ENCODE measurements at regions not wholly inside any gene's neighbourhood (a gene's known extent, or its start where the extent isn't known, plus 50 kb on each side); places are given as distances from the start of the nearest gene placed in this dataset.
A peak's percentile ranks its signal among the peaks of the same experiment; 100 is the strongest.

DNA sequence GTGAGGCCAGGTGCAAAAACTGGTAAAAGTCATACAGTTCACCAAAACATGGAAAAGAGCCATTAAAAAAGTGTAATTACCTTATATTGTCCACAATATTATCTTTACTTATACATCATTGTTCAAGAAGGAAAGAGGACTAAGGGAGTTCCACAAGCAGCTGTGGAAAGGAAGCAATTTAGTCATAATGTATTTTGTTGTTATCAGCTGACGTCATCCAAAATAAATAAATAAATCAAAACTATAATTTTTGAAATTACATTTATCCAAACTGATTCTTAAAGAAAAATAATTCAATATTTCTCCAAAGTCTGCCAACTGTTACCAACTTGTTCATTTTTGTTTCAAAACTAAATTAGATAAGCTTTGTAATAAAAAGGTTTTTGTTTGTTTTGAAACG lies 256.1 kb upstream of the CNTNAP5 start:
- H3F3A ChIP-seq (ENCODE audit: low read length, unreplicated experiment) = no peaks in the 10 kb centered on the region
- no peak overlapping the region for H3K4me3 ChIP-seq (ENCODE audit: low read length)
- no peaks in the 10 kb centered on the region for H3K9me3 ChIP-seq (ENCODE audit: low read length)
- no peaks in the 10 kb centered on the region for H3K36me3 ChIP-seq (ENCODE audit: low read depth, low read length)
- H3K4me1 ChIP-seq (ENCODE audit: insufficient read depth, low read length) = no peaks in the 10 kb centered on the region
- H3K4me2 ChIP-seq (ENCODE audit: low read length) = no peak overlapping the region
- intact Hi-C loops (cut with micrococcal nuclease) = no loop called here
- H3K27ac ChIP-seq (ENCODE audit: low read length) = no peak overlapping the region
- BruUV-seq (replicated peaks) = no TSS peak
- H4K20me1 ChIP-seq (ENCODE audit: low read length) = no peaks in the 10 kb centered on the region
- H3K79me2 ChIP-seq (ENCODE audit: low read length) = no peaks in the 10 kb centered on the region
- ATAC-seq = no peak
- ChIA-PET CTCF (no interaction called here), POLR2A (ENCODE audit: unreplicated experiment) (no interaction called here)
- no peak overlapping the region for H2AFZ ChIP-seq (ENCODE audit: low read length)
- no peaks in the 10 kb centered on the region for H3K27me3 ChIP-seq (ENCODE audit: low read length)
- no peaks in the 10 kb centered on the region for H3K9me2 ChIP-seq (replicated peaks; ENCODE audit: low read length)
- H3K9ac ChIP-seq (ENCODE audit: low read length) = no peak overlapping the region
- DNase-seq = no peak
- TF ChIP-seq EZH2phosphoT487 (IDR thresholded peaks at IDR 0.05; ENCODE audit: borderline replicate concordance, low read length) = no peak
- TF ChIP-seq, protein P1, sequence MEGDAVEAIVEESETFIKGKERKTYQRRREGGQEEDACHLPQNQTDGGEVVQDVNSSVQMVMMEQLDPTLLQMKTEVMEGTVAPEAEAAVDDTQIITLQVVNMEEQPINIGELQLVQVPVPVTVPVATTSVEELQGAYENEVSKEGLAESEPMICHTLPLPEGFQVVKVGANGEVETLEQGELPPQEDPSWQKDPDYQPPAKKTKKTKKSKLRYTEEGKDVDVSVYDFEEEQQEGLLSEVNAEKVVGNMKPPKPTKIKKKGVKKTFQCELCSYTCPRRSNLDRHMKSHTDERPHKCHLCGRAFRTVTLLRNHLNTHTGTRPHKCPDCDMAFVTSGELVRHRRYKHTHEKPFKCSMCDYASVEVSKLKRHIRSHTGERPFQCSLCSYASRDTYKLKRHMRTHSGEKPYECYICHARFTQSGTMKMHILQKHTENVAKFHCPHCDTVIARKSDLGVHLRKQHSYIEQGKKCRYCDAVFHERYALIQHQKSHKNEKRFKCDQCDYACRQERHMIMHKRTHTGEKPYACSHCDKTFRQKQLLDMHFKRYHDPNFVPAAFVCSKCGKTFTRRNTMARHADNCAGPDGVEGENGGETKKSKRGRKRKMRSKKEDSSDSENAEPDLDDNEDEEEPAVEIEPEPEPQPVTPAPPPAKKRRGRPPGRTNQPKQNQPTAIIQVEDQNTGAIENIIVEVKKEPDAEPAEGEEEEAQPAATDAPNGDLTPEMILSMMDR (conservative IDR thresholded peaks at IDR 0.05; ENCODE audit: low read depth, low read length) = no peak
- no peak for TF ChIP-seq EZH2 (IDR thresholded peaks at IDR 0.05; ENCODE audit: low read length, unreplicated experiment)

DNA sequence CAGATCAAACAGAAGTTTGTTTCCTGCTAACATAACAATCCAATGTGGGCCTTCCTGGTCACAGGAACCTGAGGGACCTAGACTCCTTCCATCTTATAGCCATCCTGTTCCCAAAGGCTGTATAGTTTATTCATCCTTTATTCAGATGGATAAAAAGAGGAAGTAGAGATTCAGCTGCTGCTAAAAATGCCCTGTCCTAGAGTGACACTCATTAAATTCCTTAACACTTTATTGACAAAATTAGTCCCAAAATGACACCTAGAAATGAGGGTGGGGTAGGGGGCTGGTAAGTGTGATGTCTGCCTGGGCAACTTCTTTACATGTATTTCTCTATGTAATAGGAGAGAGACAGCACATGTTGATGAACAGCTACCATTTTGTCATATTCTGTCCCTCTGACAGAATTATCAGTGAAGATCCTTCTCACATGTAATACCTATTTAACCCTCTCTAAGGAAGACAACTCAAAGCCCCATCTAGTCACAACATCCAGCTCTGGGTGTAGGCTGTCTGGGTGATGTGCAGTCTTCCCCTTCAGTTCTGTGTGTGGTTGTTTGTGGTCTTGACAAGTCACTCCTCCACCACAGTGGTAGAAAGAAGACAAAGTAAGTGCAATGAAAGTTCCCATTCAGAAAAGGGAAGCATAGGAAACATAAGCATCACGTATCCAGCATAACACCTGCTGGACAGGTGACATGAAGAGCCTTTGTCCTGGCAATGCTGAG lies 253.9 kb upstream of the CNTNAP5 start:
- intact Hi-C loops (cut with micrococcal nuclease) = no loop called here
- no peak overlapping the region for H3K9ac ChIP-seq (ENCODE audit: low read length)
- no peaks in the 10 kb centered on the region for H4K20me1 ChIP-seq (ENCODE audit: low read length)
- H3K4me3 ChIP-seq (ENCODE audit: low read length) = no peak overlapping the region
- H3F3A ChIP-seq (ENCODE audit: low read length, unreplicated experiment) = no peaks in the 10 kb centered on the region
- H3K4me2 ChIP-seq (ENCODE audit: low read length) = no peak overlapping the region
- no peaks in the 10 kb centered on the region for H3K79me2 ChIP-seq (ENCODE audit: low read length)
- CTCF ChIA-PET = no interaction called here
- BruUV-seq (replicated peaks) = no TSS peak
- no peaks in the 10 kb centered on the region for H3K9me3 ChIP-seq (ENCODE audit: low read length)
- ATAC-seq = no peak
- no peak overlapping the region for H3K27ac ChIP-seq (ENCODE audit: low read length)
- H2AFZ ChIP-seq (ENCODE audit: low read length) = no peak overlapping the region
- no peaks in the 10 kb centered on the region for H3K9me2 ChIP-seq (replicated peaks; ENCODE audit: low read length)
- DNase-seq = no peak
- H3K36me3 ChIP-seq (ENCODE audit: low read depth, low read length) = no peaks in the 10 kb centered on the region
- POLR2A ChIA-PET (ENCODE audit: unreplicated experiment) = interaction anchor here (0.6 kb wide), 1 partner anchor 405 kb away, joined by 6 read pairs; no protein-coding TSS in a partner anchor
- no peaks in the 10 kb centered on the region for H3K4me1 ChIP-seq (ENCODE audit: insufficient read depth, low read length)
- H3K27me3 ChIP-seq (ENCODE audit: low read length) = no peaks in the 10 kb centered on the region
- TF ChIP-seq, protein P1 (conservative IDR thresholded peaks at IDR 0.05; ENCODE audit: low read depth, low read length) = no peak

DNA sequence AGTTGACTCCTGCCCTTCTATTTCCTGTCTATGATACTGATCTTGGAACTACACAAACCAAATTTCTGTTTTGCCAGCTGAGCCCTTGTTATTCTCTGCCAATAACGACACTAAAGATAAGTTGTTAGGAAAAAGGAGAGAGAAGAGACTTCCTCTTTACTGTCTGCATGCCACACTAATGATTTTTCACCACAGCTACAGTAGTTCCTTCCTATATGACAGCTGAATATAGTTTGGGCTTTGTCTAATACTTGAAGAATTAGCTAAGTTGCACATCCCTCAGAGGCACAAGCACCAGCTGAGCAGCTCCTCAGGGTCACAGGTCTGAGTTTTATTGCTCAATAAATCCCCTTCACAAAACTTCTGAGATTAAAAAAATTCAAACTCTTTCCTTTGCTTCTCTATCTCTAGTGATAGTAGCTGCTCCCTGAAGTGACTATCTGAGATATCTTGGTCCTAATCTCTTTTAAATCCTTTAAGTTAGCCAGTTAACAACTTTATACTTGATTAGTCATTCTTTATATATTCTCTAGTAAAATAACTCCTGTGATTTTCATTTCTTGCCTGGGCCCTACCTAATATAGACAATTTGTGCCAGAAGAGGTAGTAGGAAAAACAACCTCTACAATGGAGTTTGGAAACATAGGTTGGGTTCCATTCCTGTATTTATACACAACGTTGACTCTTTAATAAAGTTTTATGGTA lies 253.0 kb upstream of the CNTNAP5 start:
- peak; percentile 2 for DNase-seq
- no peaks in the 10 kb centered on the region for H3K79me2 ChIP-seq (ENCODE audit: low read length)
- H3K9me3 ChIP-seq (ENCODE audit: low read length) = no peaks in the 10 kb centered on the region
- ATAC-seq = peak; percentile 77
- H3K36me3 ChIP-seq (ENCODE audit: low read depth, low read length) = no peaks in the 10 kb centered on the region
- no peaks in the 10 kb centered on the region for H3K4me1 ChIP-seq (ENCODE audit: insufficient read depth, low read length)
- intact Hi-C loops (cut with micrococcal nuclease) = no loop called here
- no peak overlapping the region for H3K4me2 ChIP-seq (ENCODE audit: low read length)
- H3K9me2 ChIP-seq (replicated peaks; ENCODE audit: low read length) = no peaks in the 10 kb centered on the region
- CTCF ChIA-PET = no interaction called here
- no TSS peak for BruUV-seq (replicated peaks)
- no peaks in the 10 kb centered on the region for H4K20me1 ChIP-seq (ENCODE audit: low read length)
- no peaks in the 10 kb centered on the region for H3F3A ChIP-seq (ENCODE audit: low read length, unreplicated experiment)
- no peak overlapping the region for H3K27ac ChIP-seq (ENCODE audit: low read length)
- POLR2A ChIA-PET (ENCODE audit: unreplicated experiment) = interaction anchor here (0.6 kb wide), 1 partner anchor 406 kb away, joined by 6 read pairs; no protein-coding TSS in a partner anchor
- TF ChIP-seq EZH2 (IDR thresholded peaks at IDR 0.05; ENCODE audit: low read length, unreplicated experiment) = no peak
- TF ChIP-seq, protein P1 (conservative IDR thresholded peaks at IDR 0.05; ENCODE audit: low read depth, low read length) = no peak
- TF ChIP-seq EZH2phosphoT487 (IDR thresholded peaks at IDR 0.05; ENCODE audit: borderline replicate concordance, low read length) = no peak
- no peak overlapping the region for H3K9ac ChIP-seq (ENCODE audit: low read length)
- H3K27me3 ChIP-seq (ENCODE audit: low read length) = no peaks in the 10 kb centered on the region
- H3K4me3 ChIP-seq (ENCODE audit: low read length) = no peak overlapping the region
- no peak overlapping the region for H2AFZ ChIP-seq (ENCODE audit: low read length)

All from PC-3 (cell line).